WI38 (cell line): ENCODE measurements at regions not wholly inside any gene's neighbourhood (a gene's known extent, or its start where the extent isn't known, plus 50 kb on each side); places are given as distances from the start of the nearest gene placed in this dataset.

Source experiments
- H3K4me3 ChIP-seq: 2 replicates; pipeline ENCODE4 v1.5.1; 2011; ENCODE audit warnings: low read depth, mild to moderate bottlenecking, control low read depth, low read length
- CTCF ChIP-seq: IDR thresholded peaks from 2 replicates; pipeline ENCODE4 v1.5.1; 2012; ENCODE audit warnings: low read depth, mild to moderate bottlenecking, control low read depth, low read length

- no peak overlapping the region for H3K4me3 ChIP-seq
- no peak for TF ChIP-seq CTCF
Measured at GRCh38 chr1:87495147-87495546, 166.5 kb downstream of the LMO4 start.

- TF ChIP-seq CTCF: no peak
- no peak overlapping the region for H3K4me3 ChIP-seq
Measured at GRCh38 chr1:87495870-87496269, 167.2 kb downstream of the LMO4 start.

DNA sequence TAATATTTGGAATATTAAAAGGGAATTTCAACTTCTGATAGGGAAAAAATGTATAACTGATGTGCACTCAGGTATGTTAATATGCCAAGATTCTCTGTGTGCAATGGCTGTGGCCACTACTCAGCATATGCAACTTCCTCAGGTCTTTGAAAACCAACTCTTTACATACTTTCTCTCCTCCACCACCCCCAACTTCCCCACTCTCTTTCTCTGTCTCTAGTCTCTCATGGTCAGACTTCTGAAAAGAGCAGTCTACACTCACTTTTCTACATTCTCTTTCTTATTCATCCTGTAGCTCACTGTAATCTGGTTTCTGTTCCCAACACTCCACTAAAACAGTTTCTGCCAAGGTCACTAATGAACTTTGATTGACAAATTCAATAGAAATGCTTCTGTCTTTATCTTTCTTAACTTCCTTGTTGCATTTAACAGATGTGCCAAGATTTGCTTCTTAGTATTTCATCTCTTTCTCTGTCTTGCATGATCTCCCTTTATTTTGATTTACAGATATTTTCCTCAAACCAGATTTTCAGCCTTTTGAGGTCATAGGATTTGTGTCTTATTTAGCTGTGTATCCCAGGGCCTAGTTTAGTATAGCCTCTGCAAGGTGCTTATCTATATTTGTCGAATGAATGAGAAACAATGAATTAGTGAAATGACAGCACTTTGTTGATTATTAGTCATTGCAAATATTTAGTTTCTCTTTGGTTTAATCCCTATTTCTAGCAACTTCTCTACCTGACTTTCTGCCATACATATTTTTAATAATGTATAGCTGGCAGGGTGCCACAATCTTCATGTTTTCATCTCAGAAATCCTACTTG lies 168.9 kb downstream of the LMO4 start:
- TF ChIP-seq CTCF: no peak
- no peak overlapping the region for H3K4me3 ChIP-seq

DNA sequence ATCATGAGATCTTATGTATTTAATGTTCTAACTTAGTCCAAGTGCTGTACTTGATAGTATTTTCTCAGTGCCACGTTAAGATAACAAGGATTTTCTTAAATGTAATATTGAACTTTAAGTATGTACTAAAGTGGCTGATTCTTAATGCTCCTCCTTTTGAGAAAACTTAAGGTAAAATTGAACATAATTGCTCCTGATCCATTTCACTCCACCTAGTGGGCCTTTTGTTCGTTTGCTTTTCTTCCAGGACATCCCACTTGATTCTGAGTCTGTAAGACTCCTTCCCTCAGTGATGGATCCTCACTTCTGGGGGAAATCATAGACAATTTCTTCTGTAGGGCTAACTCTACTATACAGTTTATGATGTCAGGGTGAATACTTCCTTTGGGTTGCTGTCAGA lies 173.1 kb downstream of the LMO4 start:
- H3K4me3 ChIP-seq: no peak overlapping the region
- no peak for TF ChIP-seq CTCF

GRCh38 chr1:87505391-87505983 lies 176.8 kb downstream of the LMO4 start:
- TF ChIP-seq CTCF: no peak

DNA sequence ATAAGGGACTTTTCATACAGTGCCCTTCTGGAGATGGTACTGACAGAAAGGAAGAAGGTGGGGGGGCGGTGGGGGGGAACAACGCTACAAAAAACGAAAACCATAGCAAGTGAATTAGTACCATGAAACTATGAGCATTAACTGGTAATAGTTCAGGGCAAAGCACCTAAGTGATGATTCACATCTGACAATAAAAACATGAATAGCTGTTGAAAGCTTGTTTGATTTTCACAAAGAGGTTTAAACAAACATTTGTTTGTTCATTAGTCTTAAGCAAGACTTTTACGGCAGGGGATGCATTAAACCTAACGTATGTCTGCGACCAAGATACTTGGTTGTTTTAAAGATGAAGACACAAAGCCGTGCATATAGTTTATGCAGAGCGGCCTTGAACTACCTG lies 177.5 kb downstream of the LMO4 start:
- no peak for TF ChIP-seq CTCF
- H3K4me3 ChIP-seq: no peak overlapping the region

More at GRCh38 chr1:87505391-87505983, 176.8 kb downstream of the LMO4 start:
- H3K4me3 ChIP-seq: no peak overlapping the region

- TF ChIP-seq CTCF: no peak
- H3K4me3 ChIP-seq: no peak overlapping the region
Measured at GRCh38 chr1:87508247-87508787, 179.6 kb downstream of the LMO4 start.
